PC-9 (cell line): ENCODE measurements at regions not wholly inside any gene's neighbourhood (a gene's known extent, or its start where the extent isn't known, plus 50 kb on each side); places are given as distances from the start of the nearest gene placed in this dataset.

Experiments used
- CTCF ChIP-seq: fragments of 200-600 bp; sonication (generic); conservative IDR thresholded peaks from 2 replicates; pipeline ENCODE4 v1.6.1; 2017; ENCODE audit warnings: mixed run types, antibody characterized with exemption, mild to moderate bottlenecking, moderate library complexity
- EZH2 ChIP-seq: fragments of 200-600 bp; sonication (generic); IDR thresholded peaks from 2 replicates; pipeline ENCODE4 v1.8.0; 2017; ENCODE audit warnings: antibody characterized with exemption, low read depth

- TF ChIP-seq CTCF (no peak), EZH2 (no peak)
Observed at GRCh38 chr6:159375014-159375413, 205.8 kb downstream of the FNDC1 start.
